Spleen (tissue), 11 donors: ENCODE measurements at regions not wholly inside any gene's neighbourhood (a gene's known extent, or its start where the extent isn't known, plus 50 kb on each side); places are given as distances from the start of the nearest gene placed in this dataset.

Source experiments
- DNase-seq: peaks from one replicate; pipeline ENCODE4 v3.0.0-alpha.2; 2020
- H3K27ac ChIP-seq, 8 donors: fragments of 200-600 bp; sonication (generic) in 7 of 8; 1 replicate in 4 of 8; 2 replicates in 4 of 8; pipeline versions ENCODE4 v1.5.0 to v1.8.0; 2016 to 2021; ENCODE audit warnings: inconsistent platforms in 4 of 8, mild to moderate bottlenecking in 4 of 8, moderate library complexity in 1 of 8
- H3K27me3 ChIP-seq, 7 donors: fragments of 200-600 bp; sonication (generic) in 6 of 7; replicated peaks in 1 of 7; 1 replicate in 4 of 7; 2 replicates in 3 of 7; pipeline versions ENCODE4 v1.5.0 to v1.8.0; 2016 to 2021; ENCODE audit warnings: inconsistent platforms in 3 of 7, mild to moderate bottlenecking in 1 of 7
- H3K36me3 ChIP-seq, 6 donors: fragments of 200-600 bp; sonication (generic) in 5 of 6; 1 replicate in 4 of 6; 2 replicates in 2 of 6; pipeline versions ENCODE4 v1.5.0 to v1.8.0; 2016 to 2021; ENCODE audit warnings: inconsistent platforms in 2 of 6
- H3K4me1 ChIP-seq, 6 donors: fragments of 200-600 bp; sonication (generic) in 5 of 6; 1 replicate in 3 of 6; 2 replicates in 3 of 6; pipeline versions ENCODE4 v1.5.0 to v1.8.0; 2016 to 2021; ENCODE audit warnings: inconsistent platforms in 3 of 6
- H3K4me3 ChIP-seq, 8 donors: fragments of 200-600 bp; sonication (generic) in 7 of 8; 1 replicate in 4 of 8; 2 replicates in 4 of 8; pipeline versions ENCODE4 v1.5.0 to v1.8.0; 2016 to 2021; ENCODE audit warnings: inconsistent platforms in 4 of 8, mild to moderate bottlenecking in 4 of 8, moderate library complexity in 2 of 8
- H3K9me3 ChIP-seq, 8 donors: fragments of 200-600 bp; sonication (generic) in 7 of 8; 1 replicate in 4 of 8; 2 replicates in 4 of 8; pipeline versions ENCODE4 v1.5.0 to v1.8.0; 2016 to 2021; ENCODE audit warnings: inconsistent platforms in 4 of 8
- CTCF ChIP-seq, 11 experiments: fragments of 200-600 bp in 7 of 11; fragments of 450-650 bp in 4 of 11; sonication (generic) in 4 of 11; IDR thresholded peaks in 8 of 11; conservative IDR thresholded peaks in 3 of 11; 1 replicate in 7 of 11; 2 replicates in 4 of 11; pipeline versions ENCODE4 v1.4.0 to v1.8.0; 2016 to 2021; ENCODE audit warnings: antibody characterized with exemption in 11 of 11, inconsistent platforms in 4 of 11, mild to moderate bottlenecking in 1 of 11
- POLR2A ChIP-seq, 3 donors: fragments of 450-650 bp; IDR thresholded peaks; one replicate each; pipeline ENCODE4 v1.5.1; 2017; ENCODE audit warnings: antibody characterized with exemption in 3 of 3, mild to moderate bottlenecking in 1 of 3
- POLR2AphosphoS5 ChIP-seq, 3 donors: sonication (generic); formaldehyde crosslinking; IDR thresholded peaks; one replicate each; pipeline ENCODE4 v1.5.1; 2017; ENCODE audit warnings: antibody characterized with exemption in 3 of 3
- WGBS, 5 donors: extraction: QIAGEN DNeasy Blood & Tissue Kit in 3 of 5; methylation state at CpG; one replicate each; pipeline versions ENCODE4 v1.1.5 to v1.1.7; 2013 to 2018; 5-methylcytosine and 5-hydroxymethylcytosine counted together
- intact Hi-C: fragments of 100-400 bp; cut with DNase I; formaldehyde crosslinking; loops from one replicate; pipeline ENCODE4 v1.15.0; 2023; ENCODE audit warnings: low total_unique reads
- donor health status: healthy with polysubstance abuse.
- donor health status: DM: no; HTN: no; CAD: no; lungs with moderate emphysema.
- donor health status: DM: no; HTN: no; CAD: no.
- donor health status: Bipolar disorder and iron deficiency.
- donor health status: healthy.
- donor health status: DM: no; HTN: no; CAD: no.
- donor health status: DM: yes; HTN: yes; CAD: no.

- TF ChIP-seq POLR2AphosphoS5 (IDR thresholded peaks at IDR 0.05) (no peak), CTCF (IDR thresholded peaks at IDR 0.05 in 8 of 11, conservative IDR thresholded peaks at IDR 0.05 in 3 of 11) (no peak), POLR2A (IDR thresholded peaks at IDR 0.05) (no peak)
- Histone ChIP-seq H3K27ac (no peak overlapping the region), H3K27me3 (no peaks in the 10 kb centered on the region), H3K9me3 (no peaks in the 10 kb centered on the region), H3K4me3 (no peak overlapping the region), H3K4me1 (no peaks in the 10 kb centered on the region), H3K36me3 (no peaks in the 10 kb centered on the region)
- no peak for DNase-seq
- WGBS, 5 donors, result 71 to 83% (median 81%) methylated on average over 4 of the region's 4 CpGs
- intact Hi-C loops, result no loop called here
Measured at GRCh38 chr4:111873801-111874200, 271.5 kb upstream of the FAM241A start.

- no peaks in the 10 kb centered on the region for H3K27me3 ChIP-seq
- H3K4me1 ChIP-seq, result no peaks in the 10 kb centered on the region
- no peak overlapping the region for H3K27ac ChIP-seq
- no peak overlapping the region for H3K4me3 ChIP-seq
- no peaks in the 10 kb centered on the region for H3K36me3 ChIP-seq
- no peak for TF ChIP-seq CTCF (IDR thresholded peaks at IDR 0.05 in 8 of 11, conservative IDR thresholded peaks at IDR 0.05 in 3 of 11)
- no peak for TF ChIP-seq POLR2A (IDR thresholded peaks at IDR 0.05)
- no peak for TF ChIP-seq POLR2AphosphoS5 (IDR thresholded peaks at IDR 0.05)
- intact Hi-C loops, result no loop called here
- no peaks in the 10 kb centered on the region for H3K9me3 ChIP-seq
- DNase-seq, result no peak
Measured at GRCh38 chr4:111879539-111879938, 265.7 kb upstream of the FAM241A start.

GRCh38 chr4:111880116-111880515 lies 265.1 kb upstream of the FAM241A start:
- Histone ChIP-seq H3K9me3 (no peaks in the 10 kb centered on the region), H3K27me3 (no peaks in the 10 kb centered on the region), H3K27ac (no peak overlapping the region), H3K4me3 (no peak overlapping the region), H3K36me3 (no peaks in the 10 kb centered on the region), H3K4me1 (no peaks in the 10 kb centered on the region)
- 67 to 81% (median 74%) methylated on average over 4 of the region's 4 CpGs for WGBS, 5 donors
- intact Hi-C loops, result no loop called here
- DNase-seq, result no peak
- TF ChIP-seq POLR2AphosphoS5 (IDR thresholded peaks at IDR 0.05) (no peak), CTCF (IDR thresholded peaks at IDR 0.05 in 8 of 11, conservative IDR thresholded peaks at IDR 0.05 in 3 of 11) (no peak), POLR2A (IDR thresholded peaks at IDR 0.05) (no peak)

GRCh38 chr4:111883557-111883999 lies 261.7 kb upstream of the FAM241A start:
- Histone ChIP-seq H3K27me3 (no peaks in the 10 kb centered on the region), H3K36me3 (no peaks in the 10 kb centered on the region), H3K9me3 (no peaks in the 10 kb centered on the region), H3K4me3 (no peak overlapping the region), H3K27ac (no peak overlapping the region), H3K4me1 (no peaks in the 10 kb centered on the region)
- no peak for DNase-seq
- WGBS, 5 donors, result 74 to 92% (median 84%) methylated on average over 1 of the region's 1 CpG
- intact Hi-C loops, result no loop called here
- no peak for TF ChIP-seq POLR2A (IDR thresholded peaks at IDR 0.05)
- TF ChIP-seq POLR2AphosphoS5 (IDR thresholded peaks at IDR 0.05), result no peak
- no peak for TF ChIP-seq CTCF (IDR thresholded peaks at IDR 0.05 in 8 of 11, conservative IDR thresholded peaks at IDR 0.05 in 3 of 11)
